ENCODE measurements at regions not wholly inside any gene's neighbourhood (a gene's known extent, or its start where the extent isn't known, plus 50 kb on each side); places are given as distances from the start of the nearest gene placed in this dataset.

DNA sequence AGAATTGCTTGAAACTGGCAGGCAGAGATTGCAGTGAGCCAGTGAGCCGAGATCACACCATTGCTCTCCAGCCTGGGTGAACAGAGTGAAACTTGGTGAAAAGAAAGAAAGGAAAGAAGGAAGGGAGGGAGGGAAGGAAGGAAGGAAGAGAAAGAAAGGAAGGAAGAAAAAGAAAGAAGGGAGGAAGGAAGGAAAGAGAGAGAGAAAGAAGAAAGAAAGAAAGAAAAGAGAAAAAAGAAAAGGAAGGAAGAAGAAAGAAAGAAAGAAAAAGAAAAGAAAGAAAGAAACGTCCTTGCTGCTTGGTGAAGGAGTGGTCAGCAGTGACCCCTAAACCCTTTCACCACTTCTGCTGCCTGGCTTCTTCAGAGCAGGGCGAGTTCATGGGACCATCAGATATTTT, 147.1 kb upstream of the MYO3A start:
- no peak for DNase-seq (ENCODE audit: low read depth)
- TF ChIP-seq, protein P1, sequence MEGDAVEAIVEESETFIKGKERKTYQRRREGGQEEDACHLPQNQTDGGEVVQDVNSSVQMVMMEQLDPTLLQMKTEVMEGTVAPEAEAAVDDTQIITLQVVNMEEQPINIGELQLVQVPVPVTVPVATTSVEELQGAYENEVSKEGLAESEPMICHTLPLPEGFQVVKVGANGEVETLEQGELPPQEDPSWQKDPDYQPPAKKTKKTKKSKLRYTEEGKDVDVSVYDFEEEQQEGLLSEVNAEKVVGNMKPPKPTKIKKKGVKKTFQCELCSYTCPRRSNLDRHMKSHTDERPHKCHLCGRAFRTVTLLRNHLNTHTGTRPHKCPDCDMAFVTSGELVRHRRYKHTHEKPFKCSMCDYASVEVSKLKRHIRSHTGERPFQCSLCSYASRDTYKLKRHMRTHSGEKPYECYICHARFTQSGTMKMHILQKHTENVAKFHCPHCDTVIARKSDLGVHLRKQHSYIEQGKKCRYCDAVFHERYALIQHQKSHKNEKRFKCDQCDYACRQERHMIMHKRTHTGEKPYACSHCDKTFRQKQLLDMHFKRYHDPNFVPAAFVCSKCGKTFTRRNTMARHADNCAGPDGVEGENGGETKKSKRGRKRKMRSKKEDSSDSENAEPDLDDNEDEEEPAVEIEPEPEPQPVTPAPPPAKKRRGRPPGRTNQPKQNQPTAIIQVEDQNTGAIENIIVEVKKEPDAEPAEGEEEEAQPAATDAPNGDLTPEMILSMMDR (conservative IDR thresholded peaks at IDR 0.05; ENCODE audit: low read depth, low read length): no peak
- H3K4me3 ChIP-seq (ENCODE audit: low read depth, low read length): no peak overlapping the region

DNA sequence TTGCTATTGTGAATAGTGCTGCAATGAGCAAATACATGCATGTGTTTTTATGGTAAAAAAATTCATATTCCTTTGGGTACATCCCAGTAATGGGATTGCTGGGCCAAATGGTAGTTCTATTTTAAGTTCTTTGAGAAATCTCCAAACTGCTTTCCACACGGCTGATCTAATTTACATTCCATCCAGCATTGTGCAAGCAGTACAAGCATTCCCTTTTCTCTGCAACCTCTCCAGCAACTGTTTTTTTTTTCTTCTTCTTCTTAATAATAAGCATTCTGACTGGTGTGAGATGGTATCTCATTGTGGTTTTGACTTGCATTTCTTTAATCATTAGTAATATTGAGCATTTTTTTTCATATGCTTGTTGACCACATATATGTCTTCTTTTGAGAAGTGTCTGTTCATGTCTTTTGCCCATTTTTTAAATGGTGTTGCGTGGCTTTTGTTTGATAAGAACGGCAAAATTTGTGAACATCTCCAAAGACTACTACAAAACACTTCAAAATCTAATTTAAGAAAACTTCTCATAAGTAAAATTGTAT, 136.1 kb upstream of the MYO3A start:
- no peak for DNase-seq (ENCODE audit: low read depth)
- TF ChIP-seq, protein P1 (conservative IDR thresholded peaks at IDR 0.05; ENCODE audit: low read depth, low read length): no peak
- H3K4me3 ChIP-seq (ENCODE audit: low read depth, low read length): no peak overlapping the region

DNA sequence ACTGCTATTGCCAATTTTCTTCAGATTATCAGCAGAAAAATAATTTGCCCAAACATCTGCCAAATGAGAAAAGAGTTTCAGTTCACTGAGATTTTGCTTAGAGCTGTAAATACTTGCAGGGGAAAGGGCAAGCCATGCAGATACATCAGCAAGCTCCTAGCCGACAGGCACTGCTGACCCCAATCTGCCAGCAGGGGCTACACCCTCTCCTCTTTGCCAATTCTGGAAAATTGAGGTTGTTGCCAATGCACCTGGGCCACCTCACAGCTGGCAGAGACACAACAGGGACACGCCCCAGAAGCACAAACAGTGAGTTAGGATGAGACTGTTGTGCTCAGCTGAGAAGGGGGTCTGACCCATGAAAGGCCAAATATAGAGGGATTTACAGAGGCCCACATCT, 129.5 kb upstream of the MYO3A start:
- TF ChIP-seq, protein P1 (conservative IDR thresholded peaks at IDR 0.05; ENCODE audit: low read depth, low read length): no peak
- H3K4me3 ChIP-seq (ENCODE audit: low read depth, low read length): no peak overlapping the region
- no peak for DNase-seq (ENCODE audit: low read depth)

DNA sequence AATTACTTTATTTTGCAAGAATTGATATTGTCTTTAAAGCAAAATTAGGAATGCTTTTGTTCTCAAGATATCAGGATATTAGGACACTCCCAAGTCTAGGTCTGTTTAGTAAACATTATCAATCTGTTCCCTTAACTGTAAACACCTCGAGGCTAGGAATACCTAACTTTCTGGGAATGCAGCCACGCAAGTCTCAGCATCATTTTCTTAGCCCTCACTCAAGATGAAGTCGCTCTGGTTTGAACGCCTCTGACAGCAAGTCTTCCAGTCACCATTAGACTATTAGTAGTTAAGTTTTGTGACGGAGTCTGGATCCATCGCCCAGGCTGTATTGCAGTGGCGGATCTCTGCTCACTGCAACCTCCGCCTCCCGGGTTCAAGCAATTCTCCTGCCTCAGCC, 128.0 kb upstream of the MYO3A start:
- TF ChIP-seq, protein P1 (conservative IDR thresholded peaks at IDR 0.05; ENCODE audit: low read depth, low read length): no peak
- no peak for DNase-seq (ENCODE audit: low read depth)
- H3K4me3 ChIP-seq (ENCODE audit: low read depth, low read length): no peak overlapping the region

DNA sequence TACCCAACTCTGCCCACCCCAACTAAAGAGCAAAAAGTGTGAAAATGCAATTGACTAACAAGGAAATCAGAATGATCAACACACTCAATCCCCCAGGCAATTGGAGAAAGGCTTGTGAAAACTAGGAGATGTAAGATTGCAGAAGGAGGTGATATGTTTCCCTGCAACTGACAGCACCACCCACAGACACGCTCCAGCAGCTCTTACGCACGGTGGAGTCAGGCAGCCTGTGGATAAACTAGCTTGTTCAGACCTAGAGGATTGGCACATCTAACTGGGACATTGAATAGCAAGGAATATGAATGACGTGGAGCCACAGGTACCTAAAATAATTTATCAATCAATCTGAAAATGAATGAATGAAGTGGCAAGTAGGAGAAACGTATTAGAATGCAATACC, 125.7 kb upstream of the MYO3A start:
- TF ChIP-seq, protein P1 (conservative IDR thresholded peaks at IDR 0.05; ENCODE audit: low read depth, low read length): no peak
- no peak for DNase-seq (ENCODE audit: low read depth)
- H3K4me3 ChIP-seq (ENCODE audit: low read depth, low read length): no peak overlapping the region

DNA sequence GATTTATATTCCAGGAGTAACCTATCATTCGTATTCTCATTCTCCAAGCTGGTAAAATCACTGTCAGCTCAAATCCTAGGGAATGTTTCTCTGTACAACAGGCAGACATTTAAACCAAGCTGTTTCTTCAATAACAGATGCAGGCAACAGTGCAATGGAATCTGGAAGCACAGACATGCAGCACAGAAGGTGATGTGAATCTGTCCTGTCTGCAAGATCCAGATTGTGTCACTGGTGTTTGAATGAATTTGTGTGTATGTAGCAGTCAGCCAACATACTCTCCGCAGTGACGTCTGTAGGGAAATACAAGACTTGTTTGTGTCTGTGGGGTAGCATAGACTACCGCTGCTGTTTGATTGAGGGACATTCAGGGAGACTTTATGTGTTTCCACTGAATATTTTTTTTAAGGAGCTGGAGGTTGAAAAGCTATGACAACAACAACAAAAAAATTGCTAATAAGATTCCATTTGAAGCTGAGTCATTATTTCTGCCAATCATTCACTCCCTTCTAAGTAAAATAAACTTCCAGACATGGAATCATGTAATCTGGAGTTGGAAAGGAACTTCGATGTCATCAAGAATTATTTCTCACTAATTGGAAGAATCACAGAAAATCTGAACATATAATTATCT, 122.9 kb upstream of the MYO3A start:
- TF ChIP-seq, protein P1 (conservative IDR thresholded peaks at IDR 0.05; ENCODE audit: low read depth, low read length): no peak
- peak; percentile 3 for DNase-seq (ENCODE audit: low read depth)
- H3K4me3 ChIP-seq (ENCODE audit: low read depth, low read length): no peak overlapping the region

DNA sequence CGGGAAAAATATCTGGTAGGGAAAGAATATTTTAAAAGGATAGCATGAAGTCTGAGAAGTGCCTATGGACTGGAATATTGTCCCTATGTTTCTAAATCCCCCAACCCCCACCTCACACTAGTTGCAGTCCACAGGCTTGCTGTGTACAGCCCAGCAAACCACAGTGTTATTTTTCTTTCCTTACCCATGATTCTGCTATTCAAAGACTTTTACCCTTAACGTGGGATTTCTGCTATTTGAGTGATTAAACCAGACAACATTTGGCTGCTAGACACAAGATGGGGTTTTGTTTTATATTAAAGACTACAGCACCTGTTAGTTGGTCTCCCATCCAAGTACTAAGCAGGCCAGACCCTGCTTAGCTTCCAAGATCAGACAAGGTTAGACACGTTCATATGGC, 120.5 kb upstream of the MYO3A start:
- no peak overlapping the region for H3K4me3 ChIP-seq (ENCODE audit: low read depth, low read length)
- TF ChIP-seq, protein P1 (conservative IDR thresholded peaks at IDR 0.05; ENCODE audit: low read depth, low read length): no peak

More for the DNA sequence above, 120.5 kb upstream of the MYO3A start:
- DNase-seq (ENCODE audit: low read depth): no peak
